B cell (primary cell): ENCODE measurements at regions not wholly inside any gene's neighbourhood (a gene's known extent, or its start where the extent isn't known, plus 50 kb on each side); places are given as distances from the start of the nearest gene placed in this dataset.

Experiments
- CTCF ChIP-seq: fragments of 200-600 bp; IDR thresholded peaks from one replicate; pipeline ENCODE4 v1.8.0; 2022; ENCODE audit warnings: antibody characterized with exemption, mild to moderate bottlenecking
- EZH2 ChIP-seq: IDR thresholded peaks from 2 replicates; pipeline ENCODE4 v1.6.1; 2012; ENCODE audit warnings: borderline replicate concordance, low read depth, mild to moderate bottlenecking, moderate library complexity, low read length; ENCODE audit not compliant: insufficient read depth, poor library complexity, severe bottlenecking

- TF ChIP-seq CTCF: no peak
- no peak for TF ChIP-seq EZH2
Observed at GRCh38 chr1:55418208-55419000, 203.2 kb upstream of the USP24 start.
